ENCODE measurements at regions not wholly inside any gene's neighbourhood (a gene's known extent, or its start where the extent isn't known, plus 50 kb on each side); places are given as distances from the start of the nearest gene placed in this dataset.

- DNase-seq: no peak
These were observed 316.2 kb downstream of the PLK2 start for GRCh38 chr5:58143727-58144126.

- no peak for DNase-seq
These were observed 316.7 kb downstream of the PLK2 start for GRCh38 chr5:58143181-58143580.

GRCh38 chr5:58138791-58139190, 321.1 kb downstream of the PLK2 start:
- DNase-seq: no peak

- no peak for DNase-seq
These were observed 323.5 kb downstream of the PLK2 start for GRCh38 chr5:58136406-58136805.

GRCh38 chr5:58135571-58136335, 324.1 kb downstream of the PLK2 start:
- no peak for DNase-seq

GRCh38 chr5:58133631-58134296, 326.1 kb downstream of the PLK2 start:
- no peak for DNase-seq

GRCh38 chr5:58133216-58133615, 326.7 kb downstream of the PLK2 start:
- no peak for DNase-seq

- no peak for DNase-seq
These were observed 332.3 kb downstream of the PLK2 start for GRCh38 chr5:58127255-58128220.

GRCh38 chr5:58123501-58123900, 336.4 kb downstream of the PLK2 start:
- DNase-seq: no peak

- no peak for DNase-seq
These were observed 337.0 kb downstream of the PLK2 start for GRCh38 chr5:58122848-58123392.

GRCh38 chr5:58122157-58122556, 337.7 kb downstream of the PLK2 start:
- no peak for DNase-seq

- DNase-seq: no peak
These were observed 338.5 kb downstream of the PLK2 start for GRCh38 chr5:58121391-58121790.

- no peak for DNase-seq
These were observed 342.3 kb downstream of the PLK2 start for GRCh38 chr5:58117542-58117941.

- DNase-seq: no peak
These were observed 343.5 kb downstream of the PLK2 start for GRCh38 chr5:58116346-58116745.

GRCh38 chr5:58115811-58116210, 344.1 kb downstream of the PLK2 start:
- no peak for DNase-seq

- no peak for DNase-seq
These were observed 345.6 kb downstream of the PLK2 start for GRCh38 chr5:58114324-58114723.

- no peak for DNase-seq
These were observed 346.7 kb downstream of the PLK2 start for GRCh38 chr5:58113172-58113571.

GRCh38 chr5:58108511-58108910, 351.4 kb downstream of the PLK2 start:
- no peak for DNase-seq

GRCh38 chr5:58107704-58108103, 352.2 kb downstream of the PLK2 start:
- no peak for DNase-seq

GRCh38 chr5:58106754-58107410, 353.0 kb downstream of the PLK2 start:
- no peak for DNase-seq

- DNase-seq: no peak
These were observed 354.1 kb downstream of the PLK2 start for GRCh38 chr5:58105836-58106235.

GRCh38 chr5:58099257-58099656, 360.6 kb downstream of the PLK2 start:
- no peak for DNase-seq

GRCh38 chr5:58094031-58094430, 365.9 kb downstream of the PLK2 start:
- no peak for DNase-seq

Measured in activated CD8-positive, alpha-beta memory T cell treated with anti-CD3 and anti-CD28 coated beads, Interleukin-2, amount 50 U/mL, for 4 hours (primary cell).